GM12874 (cell line): ENCODE measurements at regions not wholly inside any gene's neighbourhood (a gene's known extent, or its start where the extent isn't known, plus 50 kb on each side); places are given as distances from the start of the nearest gene placed in this dataset.

Experiments
- CTCF ChIP-seq: IDR thresholded peaks from 2 replicates; pipeline ENCODE4 v1.5.1; 2011; ENCODE audit warnings: low read depth, mild to moderate bottlenecking, control low read depth, low read length, moderate library complexity; ENCODE audit not compliant: insufficient read depth

GRCh38 chr6:154561750-154562149, 51.3 kb upstream of the CNKSR3 start:
- no peak for TF ChIP-seq CTCF

- no peak for TF ChIP-seq CTCF
Measured at GRCh38 chr6:154565331-154565730, 54.8 kb upstream of the CNKSR3 start.

GRCh38 chr6:154566866-154567265, 56.4 kb upstream of the CNKSR3 start:
- TF ChIP-seq CTCF, result no peak

GRCh38 chr6:154567695-154568220, 57.3 kb upstream of the CNKSR3 start:
- TF ChIP-seq CTCF, result no peak

- no peak for TF ChIP-seq CTCF
Measured at GRCh38 chr6:154569156-154569862, 58.8 kb upstream of the CNKSR3 start.

GRCh38 chr6:154570505-154570904, 60.0 kb upstream of the CNKSR3 start:
- TF ChIP-seq CTCF, result no peak

- no peak for TF ChIP-seq CTCF
Measured at GRCh38 chr6:154572556-154572955, 62.1 kb upstream of the CNKSR3 start.
